NB4 (cell line): ENCODE measurements at regions not wholly inside any gene's neighbourhood (a gene's known extent, or its start where the extent isn't known, plus 50 kb on each side); places are given as distances from the start of the nearest gene placed in this dataset.

Experiments used
- TF ChIP-seq, protein P1 (sequence below): IDR thresholded peaks from one replicate; pipeline ENCODE4 v1.5.1; 2012; ENCODE audit warnings: low read depth, low read length
- TF ChIP-seq, protein P2 (sequence below): IDR thresholded peaks from 2 replicates; pipeline ENCODE4 v1.6.1; 2011; ENCODE audit warnings: low read depth, low read length

DNA sequence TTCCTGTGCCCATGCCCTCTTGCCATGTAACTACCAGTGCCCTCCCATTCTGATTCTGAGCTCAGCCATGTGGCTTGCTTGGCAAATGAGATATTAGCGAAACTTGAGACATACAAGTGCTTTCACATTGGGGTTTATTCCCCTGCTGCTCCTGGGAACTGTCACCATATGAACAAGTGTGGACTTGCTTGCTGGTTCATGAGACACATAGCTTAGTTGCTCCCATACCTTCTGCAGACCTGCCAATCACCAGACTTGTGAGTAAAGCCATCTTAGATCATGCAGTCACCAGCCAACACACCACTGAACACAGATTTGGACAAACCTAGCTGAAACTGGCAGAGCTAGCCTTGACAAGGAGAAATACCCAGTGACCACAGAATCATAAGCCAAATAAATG lies 155.1 kb downstream of the SS18 start:
- TF ChIP-seq, protein P1, sequence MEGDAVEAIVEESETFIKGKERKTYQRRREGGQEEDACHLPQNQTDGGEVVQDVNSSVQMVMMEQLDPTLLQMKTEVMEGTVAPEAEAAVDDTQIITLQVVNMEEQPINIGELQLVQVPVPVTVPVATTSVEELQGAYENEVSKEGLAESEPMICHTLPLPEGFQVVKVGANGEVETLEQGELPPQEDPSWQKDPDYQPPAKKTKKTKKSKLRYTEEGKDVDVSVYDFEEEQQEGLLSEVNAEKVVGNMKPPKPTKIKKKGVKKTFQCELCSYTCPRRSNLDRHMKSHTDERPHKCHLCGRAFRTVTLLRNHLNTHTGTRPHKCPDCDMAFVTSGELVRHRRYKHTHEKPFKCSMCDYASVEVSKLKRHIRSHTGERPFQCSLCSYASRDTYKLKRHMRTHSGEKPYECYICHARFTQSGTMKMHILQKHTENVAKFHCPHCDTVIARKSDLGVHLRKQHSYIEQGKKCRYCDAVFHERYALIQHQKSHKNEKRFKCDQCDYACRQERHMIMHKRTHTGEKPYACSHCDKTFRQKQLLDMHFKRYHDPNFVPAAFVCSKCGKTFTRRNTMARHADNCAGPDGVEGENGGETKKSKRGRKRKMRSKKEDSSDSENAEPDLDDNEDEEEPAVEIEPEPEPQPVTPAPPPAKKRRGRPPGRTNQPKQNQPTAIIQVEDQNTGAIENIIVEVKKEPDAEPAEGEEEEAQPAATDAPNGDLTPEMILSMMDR: no peak
- TF ChIP-seq, protein P2, sequence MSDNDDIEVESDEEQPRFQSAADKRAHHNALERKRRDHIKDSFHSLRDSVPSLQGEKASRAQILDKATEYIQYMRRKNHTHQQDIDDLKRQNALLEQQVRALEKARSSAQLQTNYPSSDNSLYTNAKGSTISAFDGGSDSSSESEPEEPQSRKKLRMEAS: no peak
